ENCODE measurements at regions not wholly inside any gene's neighbourhood (a gene's known extent, or its start where the extent isn't known, plus 50 kb on each side); places are given as distances from the start of the nearest gene placed in this dataset.
A peak's percentile ranks its signal among the peaks of the same experiment; 100 is the strongest.

DNA sequence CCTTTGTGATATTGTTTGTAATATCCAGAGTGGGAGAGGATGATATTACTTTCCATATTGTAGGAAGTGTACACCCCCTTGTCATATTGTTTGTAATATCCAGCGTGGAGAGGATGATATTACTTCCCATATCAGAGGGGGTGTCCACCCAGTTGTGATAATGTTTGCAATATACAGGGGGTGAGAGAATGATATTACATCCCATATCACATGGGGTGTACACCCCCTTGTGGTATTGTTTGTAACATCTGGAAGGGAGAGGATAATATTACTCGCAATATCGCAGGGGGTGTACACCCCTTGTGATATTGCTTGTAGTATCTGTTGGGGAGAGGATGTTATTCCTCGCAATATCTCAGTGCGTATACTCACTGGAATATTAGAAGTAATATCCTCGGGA lies 61.5 kb downstream of the PRSS23 start:
- no peak for DNase-seq (ENCODE audit: low read depth)
- no peak for TF ChIP-seq CTCF (conservative IDR thresholded peaks at IDR 0.05; ENCODE audit: low read length)
- H3K4me3 ChIP-seq (ENCODE audit: low read length), result no peak overlapping the region

DNA sequence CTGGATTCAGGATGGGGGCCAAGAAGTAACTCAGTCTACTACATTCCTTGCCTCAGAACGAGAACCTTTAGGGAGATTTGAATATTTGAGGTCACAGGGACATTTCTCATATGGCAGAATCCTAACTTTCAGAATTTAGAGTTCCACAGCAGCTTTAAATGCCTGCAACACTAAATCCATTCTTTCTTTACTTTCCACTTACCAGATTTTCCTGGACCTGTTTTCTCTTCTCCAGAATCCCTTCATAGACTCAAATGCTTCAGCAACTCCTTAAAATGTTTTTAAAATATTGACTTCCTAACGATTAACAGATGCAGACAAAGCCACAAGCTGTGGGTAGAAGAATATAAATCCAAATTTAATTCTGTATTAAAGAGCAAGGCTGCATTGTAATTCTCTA lies 63.1 kb downstream of the PRSS23 start:
- H3K4me3 ChIP-seq (ENCODE audit: low read length), result no peak overlapping the region
- TF ChIP-seq CTCF (conservative IDR thresholded peaks at IDR 0.05; ENCODE audit: low read length), result no peak
- DNase-seq (ENCODE audit: low read depth), result peak; percentile 45

DNA sequence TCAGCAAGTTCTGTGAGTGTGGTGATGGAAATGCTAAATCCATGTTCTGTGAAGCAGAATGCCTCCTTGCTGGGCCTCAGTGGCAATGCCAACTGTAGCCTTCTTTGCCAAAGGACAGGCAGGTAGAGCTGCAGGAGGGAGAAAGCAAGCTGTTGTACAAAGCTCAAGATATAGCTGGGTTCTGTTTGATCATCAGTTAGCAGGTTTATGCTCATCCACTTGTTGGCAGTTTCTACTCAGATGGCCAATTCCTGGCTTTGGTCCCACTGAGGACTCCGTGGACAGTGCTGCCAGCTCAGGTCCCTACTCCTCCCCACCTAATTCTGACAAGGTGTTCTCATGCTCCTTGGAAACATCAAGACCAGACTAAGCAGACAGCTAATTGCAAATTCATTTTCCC lies 65.1 kb downstream of the PRSS23 start:
- TF ChIP-seq CTCF (conservative IDR thresholded peaks at IDR 0.05; ENCODE audit: low read length), result no peak
- H3K4me3 ChIP-seq (ENCODE audit: low read length), result no peak overlapping the region
- no peak for DNase-seq (ENCODE audit: low read depth)

GRCh38 chr11:86869531-86869930 lies 69.2 kb downstream of the PRSS23 start:
- H3K4me3 ChIP-seq (ENCODE audit: low read length), result no peak overlapping the region
- TF ChIP-seq CTCF (conservative IDR thresholded peaks at IDR 0.05; ENCODE audit: low read length), result no peak
- no peak for DNase-seq (ENCODE audit: low read depth)

- DNase-seq (ENCODE audit: low read depth), result peak; percentile 59
- peak; percentile 91 for TF ChIP-seq CTCF (conservative IDR thresholded peaks at IDR 0.05; ENCODE audit: low read length)
- no peak overlapping the region for H3K4me3 ChIP-seq (ENCODE audit: low read length)
Measured at GRCh38 chr11:86869966-86870570, 69.7 kb downstream of the PRSS23 start.

GRCh38 chr11:86873573-86874083 lies 73.3 kb downstream of the PRSS23 start:
- H3K4me3 ChIP-seq (ENCODE audit: low read length), result no peak overlapping the region
- DNase-seq (ENCODE audit: low read depth), result no peak
- no peak for TF ChIP-seq CTCF (conservative IDR thresholded peaks at IDR 0.05; ENCODE audit: low read length)

- peak; percentile 38 for DNase-seq (ENCODE audit: low read depth)
- H3K4me3 ChIP-seq (ENCODE audit: low read length), result no peak overlapping the region
- TF ChIP-seq CTCF (conservative IDR thresholded peaks at IDR 0.05; ENCODE audit: low read length), result no peak
Measured at GRCh38 chr11:86874304-86875056, 74.1 kb downstream of the PRSS23 start.
